IMR-90 (cell line): ENCODE measurements at regions not wholly inside any gene's neighbourhood (a gene's known extent, or its start where the extent isn't known, plus 50 kb on each side); places are given as distances from the start of the nearest gene placed in this dataset.

Experiments
- ATAC-seq: fragments of 200-7000 bp; cut with Tn5 transposase; 2 replicates; pipeline ENCODE4 v1.9.1; 2020; ENCODE audit warnings: low read depth, mild to moderate bottlenecking, moderate library complexity
- BruUV-seq: library from RNA; stranded (reverse); fragments of 400-500 nt; replicated peaks from 2 replicates; lab custom pipeline; 2021; lab: Mats Ljungman, UMichigan
- CTCF ChIA-PET: fragments of 300-600 bp; formaldehyde crosslinking; extraction: SDS; loops from one replicate; lab custom pipeline; 2021; ENCODE audit warnings: antibody characterized with exemption; lab: Yijun Ruan, JAX
- POLR2A ChIA-PET: fragments of 300-600 bp; sonication (Branson Sonifier 250); formaldehyde crosslinking; loops from one replicate; lab custom pipeline; 2022; ENCODE audit warnings: antibody characterized with exemption; ENCODE audit not compliant: unreplicated experiment; lab: Charles Lee
- DNase-seq: peaks from one replicate; pipeline ENCODE4 v3.0.0; 2013
- H2AFZ ChIP-seq: replicated peaks from 2 replicates; pipeline ENCODE3; 2013; ENCODE audit warnings: low read length, mild to moderate bottlenecking; ENCODE audit not compliant: poor library complexity
- H2AK5ac ChIP-seq: 2 replicates; pipeline ENCODE4 v1.6.1; 2013; ENCODE audit warnings: low read depth, low read length, inconsistent platforms
- H2AK9ac ChIP-seq: replicated peaks from 2 replicates; pipeline ENCODE3; 2013; ENCODE audit warnings: mild to moderate bottlenecking, low read depth, low read length, moderate library complexity; ENCODE audit not compliant: poor library complexity
- H2BK120ac ChIP-seq: 2 replicates; pipeline ENCODE4 v1.6.1; 2013; ENCODE audit warnings: low read depth, low read length, inconsistent platforms
- H2BK15ac ChIP-seq: 3 replicates; pipeline ENCODE4 v1.6.1; 2013; ENCODE audit warnings: low read depth, low read length, inconsistent platforms
- H2BK20ac ChIP-seq: 2 replicates; pipeline ENCODE4 v1.6.1; 2013; ENCODE audit warnings: low read depth, mild to moderate bottlenecking, inconsistent platforms, low read length, moderate library complexity
- H2BK5ac ChIP-seq: 2 replicates; pipeline ENCODE4 v1.6.1; 2013; ENCODE audit warnings: mild to moderate bottlenecking, low read depth, low read length, inconsistent platforms; ENCODE audit not compliant: poor library complexity, severe bottlenecking
- H3K14ac ChIP-seq: replicated peaks from 2 replicates; pipeline ENCODE4 v1.6.1; 2013; ENCODE audit warnings: low read depth, low read length, inconsistent platforms
- H3K18ac ChIP-seq: 2 replicates; pipeline ENCODE4 v1.6.1; 2013; ENCODE audit warnings: low read depth, low read length, control low read depth
- H3K23ac ChIP-seq: 2 replicates; pipeline ENCODE4 v1.6.1; 2013; ENCODE audit warnings: low read depth, low read length, inconsistent platforms
- H3K27ac ChIP-seq: 2 replicates; pipeline ENCODE4 v1.5.1; 2013; ENCODE audit warnings: mild to moderate bottlenecking, control low read depth, low read length; ENCODE audit not compliant: insufficient read depth
- H3K27me3 ChIP-seq: 2 replicates; pipeline ENCODE4 v1.6.1; 2013; ENCODE audit warnings: low read length; ENCODE audit not compliant: control insufficient read depth, insufficient read depth
- H3K36me3 ChIP-seq: 2 replicates; pipeline ENCODE4 v1.6.1; 2013; ENCODE audit warnings: low read length, mixed read lengths; ENCODE audit not compliant: control insufficient read depth, insufficient read depth
- H3K4ac ChIP-seq: 2 replicates; pipeline ENCODE4 v1.6.1; 2013; ENCODE audit warnings: low read depth, low read length, inconsistent platforms
- H3K4me1 ChIP-seq: 2 replicates; pipeline ENCODE4 v1.6.1; 2013; ENCODE audit warnings: low read length, mixed read lengths; ENCODE audit not compliant: control insufficient read depth, insufficient read depth
- H3K4me2 ChIP-seq: 2 replicates; pipeline ENCODE4 v1.6.1; 2013; ENCODE audit warnings: low read depth, mild to moderate bottlenecking, control low read depth, low read length, moderate library complexity
- H3K4me3 ChIP-seq: 2 replicates; pipeline ENCODE4 v1.5.1; 2013; ENCODE audit warnings: low read depth, mild to moderate bottlenecking, control low read depth, low read length, moderate library complexity; ENCODE audit not compliant: insufficient read depth
- H3K56ac ChIP-seq: 2 replicates; pipeline ENCODE4 v1.6.1; 2013; ENCODE audit warnings: low read length, inconsistent platforms; ENCODE audit not compliant: insufficient read depth; ENCODE audit errors: extremely low read depth
- H3K79me1 ChIP-seq, 2 experiments: 2 replicates each; pipeline ENCODE4 v1.6.1; 2013; ENCODE audit warnings: low read length in 2 of 2, inconsistent platforms in 1 of 2, low read depth in 1 of 2
- H3K9ac ChIP-seq: 2 replicates; pipeline ENCODE4 v1.6.1; 2013; ENCODE audit warnings: low read depth, low read length, control low read depth
- H3K9me1 ChIP-seq: 2 replicates; pipeline ENCODE4 v1.6.1; 2013; ENCODE audit warnings: low read length, inconsistent platforms; ENCODE audit not compliant: insufficient read depth
- H3K9me3 ChIP-seq: 2 replicates; pipeline ENCODE4 v1.6.1; 2013; ENCODE audit warnings: low read length; ENCODE audit not compliant: control insufficient read depth, insufficient read depth
- H4K20me1 ChIP-seq: 2 replicates; pipeline ENCODE4 v1.6.1; 2013; ENCODE audit warnings: low read length, inconsistent platforms; ENCODE audit not compliant: insufficient read depth
- H4K5ac ChIP-seq: 2 replicates; pipeline ENCODE4 v1.6.1; 2013; ENCODE audit warnings: mild to moderate bottlenecking, low read depth, low read length, control low read depth
- H4K8ac ChIP-seq, 2 experiments: 2 replicates each; pipeline ENCODE4 v1.6.1; 2013; ENCODE audit warnings: low read depth in 2 of 2, low read length in 2 of 2, control low read depth in 1 of 2, inconsistent platforms in 1 of 2
- H4K91ac ChIP-seq: 2 replicates; pipeline ENCODE4 v1.6.1; 2013; ENCODE audit warnings: low read depth, low read length, inconsistent platforms; ENCODE audit not compliant: insufficient read depth
- BHLHE40 ChIP-seq: fragments of 150-350 bp; IDR thresholded peaks from 2 replicates; pipeline ENCODE4 v1.6.1; 2016; ENCODE audit warnings: mild to moderate bottlenecking, low read depth, low read length
- NFE2L2 ChIP-seq: fragments of 150-350 bp; IDR thresholded peaks from 2 replicates; pipeline ENCODE4 v1.6.1; 2016; ENCODE audit warnings: low read depth, mild to moderate bottlenecking, low read length
- POLR2A ChIP-seq: IDR thresholded peaks from 2 replicates; pipeline ENCODE4 v1.6.1; 2012; ENCODE audit warnings: mild to moderate bottlenecking, low read depth, low read length
- WGBS, 2 experiments: methylation state at CpG; one replicate each; pipeline versions ENCODE4 v1.1.5 to v1.1.7; 2013; ENCODE audit warnings: missing lambda C conversion rate in 2 of 2; ENCODE audit not compliant: insufficient read length in 1 of 2; ENCODE audit errors: extremely low coverage in 2 of 2; 5-methylcytosine and 5-hydroxymethylcytosine counted together
- dilution Hi-C: fragments of 300-500 bp; cut with HindIII; formaldehyde crosslinking; loops from one replicate; pipeline ENCODE4 v1.14.3; 2018; ENCODE audit warnings: low sequenced_read_pairs; ENCODE audit not compliant: unreplicated experiment
- in situ Hi-C: fragments of 300-500 bp; cut with MboI; formaldehyde crosslinking; loops from 3 replicates; pipeline ENCODE4 v1.14.3; 2019; ENCODE audit warnings: low sequenced_read_pairs, inconsistent platforms, mixed read lengths
- intact Hi-C: fragments of 100-400 bp; cut with micrococcal nuclease; formaldehyde crosslinking; loops from 2 replicates; pipeline ENCODE4 v1.10.0; 2022

- no peaks in the 10 kb centered on the region for H3K9me3 ChIP-seq
- no peak overlapping the region for H3K4me3 ChIP-seq
- no peak overlapping the region for H2AK5ac ChIP-seq
- no peak for TF ChIP-seq BHLHE40
- TF ChIP-seq NFE2L2, result no peak
- no peak for TF ChIP-seq POLR2A
- H3K23ac ChIP-seq, result no peak overlapping the region
- no peak overlapping the region for H2BK20ac ChIP-seq
- no peak overlapping the region for H2AFZ ChIP-seq
- H4K5ac ChIP-seq, result no peak overlapping the region
- no peak overlapping the region for H4K91ac ChIP-seq
- no peaks in the 10 kb centered on the region for H4K20me1 ChIP-seq
- in situ Hi-C loops (no loop called here), dilution Hi-C loops (no loop called here), intact Hi-C loops (no loop called here)
- no CpG with 5 or more reads among the region's 3 CpGs for WGBS, 2 experiments
- no peaks in the 10 kb centered on the region for H3K4me1 ChIP-seq
- no peak overlapping the region for H3K9ac ChIP-seq
- POLR2A ChIA-PET, result no interaction called here
- H3K36me3 ChIP-seq, result no peaks in the 10 kb centered on the region
- ATAC-seq, result no peak
- H2BK5ac ChIP-seq, result no peak overlapping the region
- H3K4me2 ChIP-seq, result no peak overlapping the region
- H2AK9ac ChIP-seq, result no peak overlapping the region
- no peak overlapping the region for H4K8ac ChIP-seq
- no peaks in the 10 kb centered on the region for H3K27me3 ChIP-seq
- H2BK120ac ChIP-seq, result no peak overlapping the region
- no peak overlapping the region for H3K14ac ChIP-seq
- no peak overlapping the region for H3K4ac ChIP-seq
- no peaks in the 10 kb centered on the region for H3K9me1 ChIP-seq
- no peak overlapping the region for H3K56ac ChIP-seq
- no peaks in the 10 kb centered on the region for H3K79me1 ChIP-seq
- CTCF ChIA-PET, result no interaction called here
- BruUV-seq, result no TSS peak
- H3K27ac ChIP-seq, result no peak overlapping the region
- no peak overlapping the region for H2BK15ac ChIP-seq
- no peak for DNase-seq
- H3K18ac ChIP-seq, result no peak overlapping the region
Measured at GRCh38 chr15:95503640-95504225, 826.8 kb upstream of the NR2F2 start.
